WTC11 (cell line): ENCODE measurements at regions not wholly inside any gene's neighbourhood (a gene's known extent, or its start where the extent isn't known, plus 50 kb on each side); places are given as distances from the start of the nearest gene placed in this dataset.

Experiments used
- ATAC-seq: fragments of 200-7000 bp; cut with Tn5 transposase; 2 replicates; pipeline ENCODE4 v1.10.0; 2021; ENCODE audit warnings: mild to moderate bottlenecking, moderate library complexity
- CTCF ChIA-PET: fragments of 300-600 bp; sonication (Branson Sonifier 250); formaldehyde crosslinking; loops from one replicate; lab custom pipeline; 2021; ENCODE audit warnings: antibody characterized with exemption; lab: Charles Lee
- POLR2A ChIA-PET: fragments of 350-600 bp; sonication (Branson Sonifier 250); formaldehyde crosslinking; loops from one replicate; lab custom pipeline; 2021; ENCODE audit warnings: antibody characterized with exemption; lab: Charles Lee
- DNase-seq: peaks from one replicate; pipeline ENCODE4 v3.0.0; 2021; ENCODE audit warnings: low spot score
- H3K27ac Mint-ChIP-seq: 2 replicates; pipeline ENCODE4 v1.8.0; 2021; ENCODE audit warnings: mixed read lengths
- H3K27me3 Mint-ChIP-seq: 2 replicates; pipeline ENCODE4 v1.8.0; 2021; ENCODE audit warnings: low read depth, mild to moderate bottlenecking, moderate library complexity, mixed read lengths
- H3K36me3 Mint-ChIP-seq: 2 replicates; pipeline ENCODE4 v1.8.0; 2021; ENCODE audit warnings: mixed read lengths
- H3K4me1 Mint-ChIP-seq: 2 replicates; pipeline ENCODE4 v1.8.0; 2022; ENCODE audit warnings: mixed read lengths
- H3K4me3 Mint-ChIP-seq: 2 replicates; pipeline ENCODE4 v1.8.0; 2021; ENCODE audit warnings: mild to moderate bottlenecking, moderate library complexity, mixed read lengths
- H3K9me3 Mint-ChIP-seq: 2 replicates; pipeline ENCODE4 v1.8.0; 2021; ENCODE audit warnings: mixed read lengths
- ELF4 ChIP-seq: sonication (generic); formaldehyde crosslinking; IDR thresholded peaks from 2 replicates; pipeline ENCODE4 v1.8.1; 2022; ENCODE audit warnings: low read depth, mild to moderate bottlenecking, moderate library complexity, missing genetic modification reagents
- IRF2 ChIP-seq: sonication (generic); formaldehyde crosslinking; IDR thresholded peaks from 2 replicates; pipeline ENCODE4 v1.8.0; 2022; ENCODE audit warnings: low read depth, missing genetic modification reagents, borderline replicate concordance
- JUN ChIP-seq: sonication (generic); formaldehyde crosslinking; IDR thresholded peaks from 2 replicates; pipeline ENCODE4 v1.8.0; 2023; ENCODE audit warnings: mild to moderate bottlenecking, missing genetic modification reagents
- MYBL2 ChIP-seq: sonication (generic); formaldehyde crosslinking; IDR thresholded peaks from 2 replicates; pipeline ENCODE4 v1.8.1; 2023; ENCODE audit warnings: mild to moderate bottlenecking, moderate library complexity, missing genetic modification reagents
- RELA ChIP-seq: sonication (generic); formaldehyde crosslinking; IDR thresholded peaks from 2 replicates; pipeline ENCODE4 v1.8.1; 2022; ENCODE audit warnings: missing genetic modification reagents, mild to moderate bottlenecking, borderline replicate concordance
- TCF7 ChIP-seq: sonication (generic); formaldehyde crosslinking; IDR thresholded peaks from 2 replicates; pipeline ENCODE4 v1.8.0; 2022; ENCODE audit warnings: mild to moderate bottlenecking, low read depth, missing genetic modification reagents, moderate library complexity
- ZNF219 ChIP-seq: sonication (generic); formaldehyde crosslinking; IDR thresholded peaks from 2 replicates; pipeline ENCODE4 v1.8.0; 2023; ENCODE audit warnings: missing genetic modification reagents, mild to moderate bottlenecking, borderline replicate concordance
- TF ChIP-seq, protein P1 (sequence below): sonication (generic); formaldehyde crosslinking; IDR thresholded peaks from 2 replicates; pipeline ENCODE4 v1.8.1; 2023; ENCODE audit warnings: mild to moderate bottlenecking, missing genetic modification reagents
- TF ChIP-seq, protein P2 (sequence below): sonication (generic); formaldehyde crosslinking; IDR thresholded peaks from 2 replicates; pipeline ENCODE4 v1.8.1; 2022; ENCODE audit warnings: missing genetic modification reagents, borderline replicate concordance
- TF ChIP-seq, protein P3 (sequence below): sonication (generic); formaldehyde crosslinking; IDR thresholded peaks from 2 replicates; pipeline ENCODE4 v1.8.0; 2023; ENCODE audit warnings: missing genetic modification reagents, mild to moderate bottlenecking, borderline replicate concordance
- TF ChIP-seq, protein P4 (sequence below): sonication (generic); formaldehyde crosslinking; IDR thresholded peaks from 2 replicates; pipeline ENCODE4 v1.8.0; 2022; ENCODE audit warnings: mild to moderate bottlenecking, missing genetic modification reagents
- TF ChIP-seq, protein P5 (sequence below): sonication (generic); formaldehyde crosslinking; conservative IDR thresholded peaks from 2 replicates; pipeline ENCODE4 v1.8.1; 2022; ENCODE audit warnings: mild to moderate bottlenecking, missing genetic modification reagents
- TF ChIP-seq, protein P6 (sequence below): sonication (generic); formaldehyde crosslinking; IDR thresholded peaks from 2 replicates; pipeline ENCODE4 v1.8.1; 2022; ENCODE audit warnings: mild to moderate bottlenecking, moderate library complexity, missing genetic modification reagents
- TF ChIP-seq, protein P7 (sequence below): sonication (generic); formaldehyde crosslinking; conservative IDR thresholded peaks from 2 replicates; pipeline ENCODE4 v1.8.1; 2023; ENCODE audit warnings: mild to moderate bottlenecking, low read depth, missing genetic modification reagents, moderate library complexity

DNA sequence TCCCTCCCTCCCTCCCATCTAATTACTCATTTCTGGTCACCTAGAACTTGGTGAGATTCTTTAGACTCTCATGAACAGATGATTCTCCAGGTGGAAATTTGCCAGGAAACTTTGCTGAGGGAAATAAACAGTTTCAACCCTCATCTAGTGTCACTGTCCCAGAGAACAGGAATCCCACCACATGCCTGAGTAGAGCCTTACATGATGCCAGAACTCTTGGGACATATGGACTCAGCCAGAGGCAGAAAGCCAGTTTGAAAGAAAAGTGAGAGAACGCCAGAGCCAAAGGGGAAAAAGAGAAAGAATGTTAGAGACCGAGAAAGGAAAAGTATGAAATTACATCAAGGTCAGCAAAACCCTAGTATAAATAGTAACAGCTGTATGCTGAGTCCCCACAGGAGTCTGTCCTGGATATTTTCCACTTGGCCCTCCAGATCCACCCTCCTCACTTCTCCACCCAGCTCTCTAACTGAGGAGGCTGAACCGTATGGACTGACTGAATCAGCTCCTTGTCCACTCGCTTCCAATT is 127.5 kb upstream of the COL21A1 start:
- Mint-ChIP-seq H3K4me1 (peaks cover 8% of the 10 kb centered on the region), H3K4me3 (no peak overlapping the region), H3K27me3 (no peaks in the 10 kb centered on the region; the same call in 1 of the 2 replicates), H3K36me3 (no peaks in the 10 kb centered on the region), H3K27ac (no peak overlapping the region), H3K9me3 (peaks cover 6% of the 10 kb centered on the region)
- ChIA-PET CTCF (interaction anchor here (0.7 kb wide), 1 partner anchor 13 kb away, joined by 3 read pairs; no protein-coding TSS in a partner anchor), POLR2A (no interaction called here)
- ATAC-seq (no peak), DNase-seq (no peak)
- TF ChIP-seq JUN (CRISPR knock-in tag) = no peak
- TF ChIP-seq, protein P1, sequence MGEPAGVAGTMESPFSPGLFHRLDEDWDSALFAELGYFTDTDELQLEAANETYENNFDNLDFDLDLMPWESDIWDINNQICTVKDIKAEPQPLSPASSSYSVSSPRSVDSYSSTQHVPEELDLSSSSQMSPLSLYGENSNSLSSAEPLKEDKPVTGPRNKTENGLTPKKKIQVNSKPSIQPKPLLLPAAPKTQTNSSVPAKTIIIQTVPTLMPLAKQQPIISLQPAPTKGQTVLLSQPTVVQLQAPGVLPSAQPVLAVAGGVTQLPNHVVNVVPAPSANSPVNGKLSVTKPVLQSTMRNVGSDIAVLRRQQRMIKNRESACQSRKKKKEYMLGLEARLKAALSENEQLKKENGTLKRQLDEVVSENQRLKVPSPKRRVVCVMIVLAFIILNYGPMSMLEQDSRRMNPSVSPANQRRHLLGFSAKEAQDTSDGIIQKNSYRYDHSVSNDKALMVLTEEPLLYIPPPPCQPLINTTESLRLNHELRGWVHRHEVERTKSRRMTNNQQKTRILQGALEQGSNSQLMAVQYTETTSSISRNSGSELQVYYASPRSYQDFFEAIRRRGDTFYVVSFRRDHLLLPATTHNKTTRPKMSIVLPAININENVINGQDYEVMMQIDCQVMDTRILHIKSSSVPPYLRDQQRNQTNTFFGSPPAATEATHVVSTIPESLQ (CRISPR knock-in tag) = no peak
- TF ChIP-seq ELF4 (CRISPR knock-in tag) = no peak
- TF ChIP-seq, protein P2, sequence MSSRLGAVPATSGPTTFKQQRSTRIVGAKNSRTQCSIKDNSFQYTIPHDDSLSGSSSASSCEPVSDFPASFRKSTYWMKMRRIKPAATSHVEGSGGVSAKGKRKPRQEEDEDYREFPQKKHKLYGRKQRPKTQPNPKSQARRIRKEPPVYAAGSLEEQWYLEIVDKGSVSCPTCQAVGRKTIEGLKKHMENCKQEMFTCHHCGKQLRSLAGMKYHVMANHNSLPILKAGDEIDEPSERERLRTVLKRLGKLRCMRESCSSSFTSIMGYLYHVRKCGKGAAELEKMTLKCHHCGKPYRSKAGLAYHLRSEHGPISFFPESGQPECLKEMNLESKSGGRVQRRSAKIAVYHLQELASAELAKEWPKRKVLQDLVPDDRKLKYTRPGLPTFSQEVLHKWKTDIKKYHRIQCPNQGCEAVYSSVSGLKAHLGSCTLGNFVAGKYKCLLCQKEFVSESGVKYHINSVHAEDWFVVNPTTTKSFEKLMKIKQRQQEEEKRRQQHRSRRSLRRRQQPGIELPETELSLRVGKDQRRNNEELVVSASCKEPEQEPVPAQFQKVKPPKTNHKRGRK = no peak
- TF ChIP-seq, protein P3, sequence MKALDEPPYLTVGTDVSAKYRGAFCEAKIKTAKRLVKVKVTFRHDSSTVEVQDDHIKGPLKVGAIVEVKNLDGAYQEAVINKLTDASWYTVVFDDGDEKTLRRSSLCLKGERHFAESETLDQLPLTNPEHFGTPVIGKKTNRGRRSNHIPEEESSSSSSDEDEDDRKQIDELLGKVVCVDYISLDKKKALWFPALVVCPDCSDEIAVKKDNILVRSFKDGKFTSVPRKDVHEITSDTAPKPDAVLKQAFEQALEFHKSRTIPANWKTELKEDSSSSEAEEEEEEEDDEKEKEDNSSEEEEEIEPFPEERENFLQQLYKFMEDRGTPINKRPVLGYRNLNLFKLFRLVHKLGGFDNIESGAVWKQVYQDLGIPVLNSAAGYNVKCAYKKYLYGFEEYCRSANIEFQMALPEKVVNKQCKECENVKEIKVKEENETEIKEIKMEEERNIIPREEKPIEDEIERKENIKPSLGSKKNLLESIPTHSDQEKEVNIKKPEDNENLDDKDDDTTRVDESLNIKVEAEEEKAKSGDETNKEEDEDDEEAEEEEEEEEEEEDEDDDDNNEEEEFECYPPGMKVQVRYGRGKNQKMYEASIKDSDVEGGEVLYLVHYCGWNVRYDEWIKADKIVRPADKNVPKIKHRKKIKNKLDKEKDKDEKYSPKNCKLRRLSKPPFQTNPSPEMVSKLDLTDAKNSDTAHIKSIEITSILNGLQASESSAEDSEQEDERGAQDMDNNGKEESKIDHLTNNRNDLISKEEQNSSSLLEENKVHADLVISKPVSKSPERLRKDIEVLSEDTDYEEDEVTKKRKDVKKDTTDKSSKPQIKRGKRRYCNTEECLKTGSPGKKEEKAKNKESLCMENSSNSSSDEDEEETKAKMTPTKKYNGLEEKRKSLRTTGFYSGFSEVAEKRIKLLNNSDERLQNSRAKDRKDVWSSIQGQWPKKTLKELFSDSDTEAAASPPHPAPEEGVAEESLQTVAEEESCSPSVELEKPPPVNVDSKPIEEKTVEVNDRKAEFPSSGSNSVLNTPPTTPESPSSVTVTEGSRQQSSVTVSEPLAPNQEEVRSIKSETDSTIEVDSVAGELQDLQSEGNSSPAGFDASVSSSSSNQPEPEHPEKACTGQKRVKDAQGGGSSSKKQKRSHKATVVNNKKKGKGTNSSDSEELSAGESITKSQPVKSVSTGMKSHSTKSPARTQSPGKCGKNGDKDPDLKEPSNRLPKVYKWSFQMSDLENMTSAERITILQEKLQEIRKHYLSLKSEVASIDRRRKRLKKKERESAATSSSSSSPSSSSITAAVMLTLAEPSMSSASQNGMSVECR (CRISPR knock-in tag) = no peak

DNA sequence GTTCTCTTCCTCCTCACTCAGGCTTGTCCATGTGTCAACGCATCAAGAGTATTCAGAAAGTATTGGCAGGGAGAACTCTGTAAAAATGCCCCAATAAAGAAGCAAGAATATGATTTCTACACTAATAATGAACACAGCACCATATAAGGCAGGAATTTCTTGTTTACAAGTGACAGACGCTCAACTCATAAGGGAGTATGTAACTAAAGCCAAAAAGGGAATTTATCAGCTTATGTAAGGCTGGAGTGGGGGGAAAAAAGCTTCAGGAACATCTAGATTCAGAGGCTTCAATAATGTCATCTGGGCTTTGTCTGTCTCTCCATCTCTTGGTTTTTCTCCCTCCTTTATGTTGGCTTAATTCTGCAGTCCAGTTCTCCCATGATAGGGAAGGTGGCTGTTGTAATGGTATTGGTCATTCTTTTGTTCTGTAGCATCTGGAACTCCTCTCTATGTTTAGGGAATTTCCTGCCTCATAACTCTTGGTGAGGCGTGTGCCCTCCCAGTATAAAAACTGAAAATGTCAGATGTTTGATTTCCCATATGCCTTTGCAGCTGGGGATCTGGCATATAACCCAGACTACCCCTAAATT is 125.1 kb upstream of the COL21A1 start:
- no peak overlapping the region for H3K4me3 Mint-ChIP-seq
- no peak overlapping the region for H3K27ac Mint-ChIP-seq

More for the DNA sequence above, 125.1 kb upstream of the COL21A1 start:
- CTCF ChIA-PET = interaction anchor here (0.8 to 0.9 kb wide), 2 partner anchors 221 to 223 kb away, joined by 3 to 5 read pairs; no protein-coding TSS in a partner anchor
- H3K9me3 Mint-ChIP-seq = no peaks in the 10 kb centered on the region
- TF ChIP-seq MYBL2 (no peak), ZNF219 (CRISPR knock-in tag) (no peak), IRF2 (no peak), TCF7 (CRISPR knock-in tag) (no peak), RELA (no peak)
- TF ChIP-seq, protein P4, sequence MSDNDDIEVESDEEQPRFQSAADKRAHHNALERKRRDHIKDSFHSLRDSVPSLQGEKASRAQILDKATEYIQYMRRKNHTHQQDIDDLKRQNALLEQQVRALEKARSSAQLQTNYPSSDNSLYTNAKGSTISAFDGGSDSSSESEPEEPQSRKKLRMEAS (CRISPR knock-in tag) = no peak
- TF ChIP-seq, protein P5, sequence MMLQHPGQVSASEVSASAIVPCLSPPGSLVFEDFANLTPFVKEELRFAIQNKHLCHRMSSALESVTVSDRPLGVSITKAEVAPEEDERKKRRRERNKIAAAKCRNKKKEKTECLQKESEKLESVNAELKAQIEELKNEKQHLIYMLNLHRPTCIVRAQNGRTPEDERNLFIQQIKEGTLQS = no peak
- TF ChIP-seq, protein P6, sequence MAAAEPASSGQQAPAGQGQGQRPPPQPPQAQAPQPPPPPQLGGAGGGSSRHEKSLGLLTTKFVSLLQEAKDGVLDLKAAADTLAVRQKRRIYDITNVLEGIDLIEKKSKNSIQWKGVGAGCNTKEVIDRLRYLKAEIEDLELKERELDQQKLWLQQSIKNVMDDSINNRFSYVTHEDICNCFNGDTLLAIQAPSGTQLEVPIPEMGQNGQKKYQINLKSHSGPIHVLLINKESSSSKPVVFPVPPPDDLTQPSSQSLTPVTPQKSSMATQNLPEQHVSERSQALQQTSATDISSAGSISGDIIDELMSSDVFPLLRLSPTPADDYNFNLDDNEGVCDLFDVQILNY = no peak
- TF ChIP-seq, protein P7, sequence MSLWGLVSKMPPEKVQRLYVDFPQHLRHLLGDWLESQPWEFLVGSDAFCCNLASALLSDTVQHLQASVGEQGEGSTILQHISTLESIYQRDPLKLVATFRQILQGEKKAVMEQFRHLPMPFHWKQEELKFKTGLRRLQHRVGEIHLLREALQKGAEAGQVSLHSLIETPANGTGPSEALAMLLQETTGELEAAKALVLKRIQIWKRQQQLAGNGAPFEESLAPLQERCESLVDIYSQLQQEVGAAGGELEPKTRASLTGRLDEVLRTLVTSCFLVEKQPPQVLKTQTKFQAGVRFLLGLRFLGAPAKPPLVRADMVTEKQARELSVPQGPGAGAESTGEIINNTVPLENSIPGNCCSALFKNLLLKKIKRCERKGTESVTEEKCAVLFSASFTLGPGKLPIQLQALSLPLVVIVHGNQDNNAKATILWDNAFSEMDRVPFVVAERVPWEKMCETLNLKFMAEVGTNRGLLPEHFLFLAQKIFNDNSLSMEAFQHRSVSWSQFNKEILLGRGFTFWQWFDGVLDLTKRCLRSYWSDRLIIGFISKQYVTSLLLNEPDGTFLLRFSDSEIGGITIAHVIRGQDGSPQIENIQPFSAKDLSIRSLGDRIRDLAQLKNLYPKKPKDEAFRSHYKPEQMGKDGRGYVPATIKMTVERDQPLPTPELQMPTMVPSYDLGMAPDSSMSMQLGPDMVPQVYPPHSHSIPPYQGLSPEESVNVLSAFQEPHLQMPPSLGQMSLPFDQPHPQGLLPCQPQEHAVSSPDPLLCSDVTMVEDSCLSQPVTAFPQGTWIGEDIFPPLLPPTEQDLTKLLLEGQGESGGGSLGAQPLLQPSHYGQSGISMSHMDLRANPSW (CRISPR knock-in tag) = no peak
- POLR2A ChIA-PET = no interaction called here
- ATAC-seq (no peak), DNase-seq (no peak)
- no peaks in the 10 kb centered on the region; the same call in 1 of the 2 replicates for H3K27me3 Mint-ChIP-seq
- peaks cover 11% of the 10 kb centered on the region for H3K4me1 Mint-ChIP-seq
- H3K36me3 Mint-ChIP-seq = no peaks in the 10 kb centered on the region
